H1 (cell line): ENCODE measurements at regions not wholly inside any gene's neighbourhood (a gene's known extent, or its start where the extent isn't known, plus 50 kb on each side); places are given as distances from the start of the nearest gene placed in this dataset.

Source experiments
- CTCF ChIA-PET: fragments of 300-600 bp; sonication (Branson Sonifier 250); formaldehyde crosslinking; loops from one replicate; lab custom pipeline; 2021; ENCODE audit not compliant: partially characterized antibody; lab: Charles Lee
- POLR2A ChIA-PET: fragments of 300-600 bp; sonication (Branson Sonifier 250); formaldehyde crosslinking; loops from one replicate; lab custom pipeline; 2021; ENCODE audit warnings: inconsistent platforms; ENCODE audit not compliant: partially characterized antibody; lab: Charles Lee
- DNase-seq, 2 experiments: peaks; one replicate each; pipeline versions ENCODE4 v3.0.0 to v3.0.0-alpha.2; 2010 to 2022; ENCODE audit warnings: low spot score in 2 of 2, low read depth in 1 of 2, mixed read lengths in 1 of 2
- FAIRE-seq: peaks from 2 replicates; lab custom pipeline; 2011; peaks lifted over from hg19 to GRCh38; lab: Jason Lieb, UNC
- H2AFZ ChIP-seq: 2 replicates; pipeline ENCODE4 v1.8.1; 2012; ENCODE audit warnings: low read length, inconsistent platforms
- H2AK5ac ChIP-seq: 2 replicates; pipeline ENCODE4 v1.6.1; 2013; ENCODE audit warnings: low read depth, low read length
- H2BK120ac ChIP-seq: replicated peaks from 2 replicates; pipeline ENCODE3; 2013; ENCODE audit warnings: low read depth, low read length, inconsistent platforms
- H2BK12ac ChIP-seq: 2 replicates; pipeline ENCODE4 v1.6.1; 2013; ENCODE audit warnings: low read depth, low read length
- H2BK15ac ChIP-seq: 2 replicates; pipeline ENCODE4 v1.6.1; 2013; ENCODE audit warnings: low read length
- H2BK20ac ChIP-seq: 2 replicates; pipeline ENCODE4 v1.6.1; 2013; ENCODE audit warnings: low read length
- H2BK5ac ChIP-seq: 2 replicates; pipeline ENCODE4 v1.6.1; 2013; ENCODE audit warnings: low read depth, low read length
- H3K14ac ChIP-seq: 2 replicates; pipeline ENCODE4 v1.6.1; 2013; ENCODE audit warnings: inconsistent platforms; ENCODE audit not compliant: insufficient read length
- H3K18ac ChIP-seq: 2 replicates; pipeline ENCODE4 v1.6.1; 2013; ENCODE audit warnings: low read length; ENCODE audit errors: extremely low read depth
- H3K23ac ChIP-seq: 2 replicates; pipeline ENCODE4 v1.6.1; 2013; ENCODE audit warnings: inconsistent platforms; ENCODE audit not compliant: insufficient read length
- H3K23me2 ChIP-seq: 2 replicates; pipeline ENCODE4 v1.6.1; 2013; ENCODE audit warnings: low read depth, low read length
- H3K27ac ChIP-seq: 2 replicates; pipeline ENCODE4 v1.6.1; 2011; ENCODE audit warnings: low read depth, low read length, inconsistent platforms
- H3K27me3 ChIP-seq, 4 experiments: replicated peaks in 1 of 4; 1 replicate in 1 of 4; 2 replicates in 3 of 4; pipeline versions ENCODE4 v1.6.1 to v1.8.1; 2011 to 2013; ENCODE audit warnings: low read length in 3 of 4, mild to moderate bottlenecking in 3 of 4, inconsistent platforms in 2 of 4, mixed read lengths in 2 of 4, moderate library complexity in 1 of 4; ENCODE audit not compliant: control insufficient read depth in 3 of 4, insufficient read depth in 3 of 4; ENCODE audit errors: extremely low read depth in 1 of 4
- H3K36me3 ChIP-seq, 4 experiments: 2 replicates each; pipeline versions ENCODE4 v1.6.1 to v1.8.1; 2011 to 2013; ENCODE audit warnings: mild to moderate bottlenecking in 4 of 4, low read length in 3 of 4, moderate library complexity in 2 of 4, control low read depth in 1 of 4, inconsistent platforms in 1 of 4; ENCODE audit not compliant: insufficient read depth in 4 of 4, control insufficient read depth in 2 of 4
- H3K4ac ChIP-seq: replicated peaks from 2 replicates; pipeline ENCODE3; 2013; ENCODE audit warnings: low read length, low read depth, mixed read lengths, inconsistent platforms; ENCODE audit not compliant: insufficient read length
- H3K4me1 ChIP-seq, 4 experiments: replicated peaks in 1 of 4; 1 replicate in 1 of 4; 2 replicates in 3 of 4; pipeline versions ENCODE4 v1.6.1 to v1.8.1; 2011 to 2013; ENCODE audit warnings: low read length in 3 of 4, inconsistent platforms in 2 of 4, mixed read lengths in 1 of 4; ENCODE audit not compliant: insufficient read depth in 4 of 4, control insufficient read depth in 3 of 4
- H3K4me2 ChIP-seq, 2 experiments: 2 replicates each; pipeline versions ENCODE4 v1.6.1 to v1.8.1; 2011 to 2013; ENCODE audit warnings: low read depth in 2 of 2, low read length in 2 of 2, control low read depth in 1 of 2, inconsistent platforms in 1 of 2, mild to moderate bottlenecking in 1 of 2; ENCODE audit not compliant: insufficient read depth in 1 of 2
- H3K4me3 ChIP-seq, 4 experiments: fragments of 200-600, 300-600 bp in 1 of 4; sonication (generic), shearing (Covaris generic), sonication (Bioruptor Twin) in 1 of 4; 2 replicates each; pipeline versions ENCODE4 v1.5.1 to v1.8.1; 2011 to 2016; ENCODE audit warnings: low read length in 4 of 4, low read depth in 3 of 4, control low read depth in 2 of 4, inconsistent platforms in 2 of 4, mild to moderate bottlenecking in 2 of 4, mixed read lengths in 1 of 4, moderate library complexity in 1 of 4; ENCODE audit not compliant: insufficient read depth in 2 of 4; ENCODE audit errors: extremely low read depth in 1 of 4
- H3K56ac ChIP-seq: replicated peaks from 2 replicates; pipeline ENCODE3; 2013; ENCODE audit warnings: low read depth, mild to moderate bottlenecking, mixed read lengths, low read length, inconsistent platforms; ENCODE audit not compliant: insufficient read length
- H3K79me1 ChIP-seq: 2 replicates; pipeline ENCODE4 v1.6.1; 2013; ENCODE audit warnings: low read depth, low read length, control low read depth
- H3K79me2 ChIP-seq, 2 experiments: 2 replicates each; pipeline versions ENCODE4 v1.6.1 to v1.8.1; 2012 to 2013; ENCODE audit warnings: low read length in 2 of 2, mild to moderate bottlenecking in 2 of 2, inconsistent platforms in 1 of 2; ENCODE audit not compliant: insufficient read depth in 2 of 2, control insufficient read depth in 1 of 2
- H3K9ac ChIP-seq, 4 experiments: replicated peaks in 1 of 4; 1 replicate in 1 of 4; 2 replicates in 3 of 4; pipeline versions ENCODE4 v1.6.1 to v1.8.1; 2011 to 2013; ENCODE audit warnings: low read depth in 3 of 4, low read length in 3 of 4, control low read depth in 2 of 4, mild to moderate bottlenecking in 2 of 4, moderate library complexity in 2 of 4, inconsistent platforms in 1 of 4; ENCODE audit errors: extremely low read depth in 1 of 4
- H3K9me3 ChIP-seq, 2 experiments: 2 replicates each; pipeline versions ENCODE4 v1.6.1 to v1.8.1; 2012 to 2013; ENCODE audit warnings: mild to moderate bottlenecking in 2 of 2, moderate library complexity in 2 of 2, control low read depth in 1 of 2, inconsistent platforms in 1 of 2, low read depth in 1 of 2, low read length in 1 of 2, mixed read lengths in 1 of 2; ENCODE audit not compliant: insufficient read depth in 2 of 2
- H4K20me1 ChIP-seq, 2 experiments: replicated peaks in 1 of 2; 2 replicates each; pipeline versions ENCODE3 to v1.8.1; 2011 to 2013; ENCODE audit warnings: inconsistent platforms in 2 of 2, low read length in 2 of 2, mild to moderate bottlenecking in 1 of 2; ENCODE audit not compliant: insufficient read depth in 2 of 2, control insufficient read depth in 1 of 2
- H4K5ac ChIP-seq: 2 replicates; pipeline ENCODE4 v1.6.1; 2013; ENCODE audit warnings: low read length, low read depth, mixed read lengths, inconsistent platforms; ENCODE audit not compliant: insufficient read length
- H4K8ac ChIP-seq: 2 replicates; pipeline ENCODE4 v1.8.0; 2013; ENCODE audit warnings: mild to moderate bottlenecking, moderate library complexity, low read length, inconsistent platforms; ENCODE audit not compliant: insufficient read depth; ENCODE audit errors: extremely low read depth
- H4K91ac ChIP-seq: replicated peaks from 2 replicates; pipeline ENCODE3; 2013; ENCODE audit warnings: low read length, mixed read lengths, inconsistent platforms; ENCODE audit not compliant: insufficient read length
- EZH2 ChIP-seq: fragments of 200-600 bp; sonication (generic); IDR thresholded peaks from 2 replicates; pipeline ENCODE4 v1.7.1; 2012; ENCODE audit warnings: low read depth, mild to moderate bottlenecking, moderate library complexity, low read length, inconsistent platforms; ENCODE audit not compliant: severe bottlenecking
- MAX ChIP-seq: IDR thresholded peaks from 2 replicates; pipeline ENCODE4 v1.6.1; 2012; ENCODE audit warnings: inconsistent platforms
- POLR2AphosphoS5 ChIP-seq: IDR thresholded peaks from 2 replicates; pipeline ENCODE4 v1.6.1; 2011; ENCODE audit warnings: low read depth, low read length
- POU5F1 ChIP-seq: IDR thresholded peaks from 2 replicates; pipeline ENCODE4 v1.6.1; 2011; ENCODE audit warnings: low read depth, mild to moderate bottlenecking, low read length, moderate library complexity
- RAD21 ChIP-seq, 2 experiments: IDR thresholded peaks in 1 of 2; conservative IDR thresholded peaks in 1 of 2; 2 replicates each; pipeline ENCODE4 v1.6.1; 2011; ENCODE audit warnings: low read depth in 2 of 2, low read length in 2 of 2, improper control_type of control experiment in 1 of 2, inconsistent platforms in 1 of 2, mild to moderate bottlenecking in 1 of 2, moderate library complexity in 1 of 2
- RFX5 ChIP-seq: IDR thresholded peaks from 2 replicates; pipeline ENCODE4 v1.6.1; 2011; ENCODE audit warnings: low read depth, low read length, improper control_type of control experiment, borderline replicate concordance
- RXRA ChIP-seq: IDR thresholded peaks from 2 replicates; pipeline ENCODE4 v1.6.1; 2011; ENCODE audit warnings: low read depth, mild to moderate bottlenecking, low read length, moderate library complexity; ENCODE audit not compliant: insufficient read depth
- SP2 ChIP-seq: IDR thresholded peaks from 2 replicates; pipeline ENCODE4 v1.6.1; 2012; ENCODE audit warnings: mild to moderate bottlenecking, low read length, inconsistent platforms
- USF2 ChIP-seq: IDR thresholded peaks from 2 replicates; pipeline ENCODE4 v1.6.1; 2011; ENCODE audit warnings: low read length, improper control_type of control experiment
- WGBS, 2 experiments: shearing (Covaris generic) in 1 of 2; methylation state at CpG; one replicate each; pipeline versions ENCODE4 v1.1.6 to v1.1.7; 2013 to 2015; ENCODE audit warnings: low lambda C conversion rate in 2 of 2, mixed read lengths in 2 of 2, inconsistent platforms in 1 of 2, low coverage in 1 of 2, missing lambda C conversion rate in 1 of 2; ENCODE audit not compliant: insufficient replicate concordance in 2 of 2, insufficient coverage in 1 of 2, insufficient read length in 1 of 2; ENCODE audit errors: extremely low coverage in 1 of 2, missing lambda C conversion rate in 1 of 2; 5-methylcytosine and 5-hydroxymethylcytosine counted together

- Histone ChIP-seq H3K56ac (no peak overlapping the region), H3K79me1 (no peaks in the 10 kb centered on the region), H3K23me2 (no peaks in the 10 kb centered on the region), H3K4me2 (no peak overlapping the region), H2AFZ (no peak overlapping the region), H4K5ac (no peak overlapping the region), H2BK15ac (no peak overlapping the region), H3K27me3 (peaks cover 4 to 15% (median 10%) of the 10 kb centered on the region in 4 experiments), H2BK12ac (no peak overlapping the region), H3K27ac (no peak overlapping the region), H3K4ac (no peak overlapping the region), H3K9ac (no peak overlapping the region), H4K8ac (no peak overlapping the region; the same call in 1 of the 2 replicates), H2BK20ac (no peak overlapping the region), H4K20me1 (no peaks in the 10 kb centered on the region), H3K23ac (no peak overlapping the region), H3K9me3 (no peaks in the 10 kb centered on the region), H2AK5ac (no peak overlapping the region), H2BK5ac (no peak overlapping the region), H4K91ac (no peak overlapping the region), H3K18ac (no peak overlapping the region), H3K4me3 (no peak overlapping the region), H3K36me3 (no peaks in the 10 kb centered on the region; a peak in 1 of 8 replicates), H3K79me2 (no peaks in the 10 kb centered on the region), H3K14ac (no peak overlapping the region), H2BK120ac (no peak overlapping the region), H3K4me1 (peaks cover 0 to 5% (median under 1%) of the 10 kb centered on the region in 4 experiments; a peak in 4 of 7 replicates)
- CTCF ChIA-PET: no interaction called here
- DNase-seq (no peak), FAIRE-seq (no peak)
- POLR2A ChIA-PET: interaction anchor here (1.2 kb wide), 1 partner anchor 25 kb away, joined by 3 read pairs; no protein-coding TSS in a partner anchor
- WGBS, 2 experiments: 75% methylated on average over 1 of the region's 1 CpG; no CpG with 5 or more reads in 1 of the 2 experiments
- TF ChIP-seq POU5F1 (no peak), RXRA (no peak), RAD21 (IDR thresholded peaks at IDR 0.05 in 1 of 2, conservative IDR thresholded peaks at IDR 0.05 in 1 of 2; ENCODE audit: low read depth in 2 of 2, low read length in 2 of 2) (no peak), EZH2 (no peak), RFX5 (no peak), SP2 (no peak), USF2 (no peak), MAX (no peak), POLR2AphosphoS5 (no peak)
Observed at GRCh38 chr18:25729072-25729471, 361.3 kb downstream of the SS18 start.
